NCI-H1105 (cell line): ENCODE measurements at regions not wholly inside any gene's neighbourhood (a gene's known extent, or its start where the extent isn't known, plus 50 kb on each side); places are given as distances from the start of the nearest gene placed in this dataset.
"Not testable (repeated sequence)": the region's sequence is repeated elsewhere in the genome, so short reads cannot be mapped to it uniquely, and the experiment has no call there.

Experiments used
- DNase-seq: peaks from one replicate; lab custom pipeline; 2025; lab: John Stamatoyannopoulos, UW

- no peak for DNase-seq
Measured at GRCh38 chr6:74631564-74631963, 574.3 kb downstream of the COL12A1 start.

- DNase-seq, result no peak
Measured at GRCh38 chr6:74626288-74626687, 579.6 kb downstream of the COL12A1 start.

- no peak for DNase-seq
Measured at GRCh38 chr6:74623027-74623426, 582.8 kb downstream of the COL12A1 start.

GRCh38 chr6:74611220-74611619 is 594.6 kb downstream of the COL12A1 start:
- DNase-seq, result no peak

- no peak for DNase-seq
Measured at GRCh38 chr6:74610352-74610751, 595.5 kb downstream of the COL12A1 start.

GRCh38 chr6:74609871-74610270 is 596.0 kb downstream of the COL12A1 start:
- DNase-seq, result no peak

GRCh38 chr6:74607934-74608333 is 597.9 kb downstream of the COL12A1 start:
- no peak for DNase-seq

GRCh38 chr6:74607468-74607867 is 598.4 kb downstream of the COL12A1 start:
- no peak for DNase-seq

- DNase-seq, result no peak
Measured at GRCh38 chr6:74606582-74607071, 599.2 kb downstream of the COL12A1 start.

- DNase-seq, result no peak
Measured at GRCh38 chr6:74605922-74606581, 599.8 kb downstream of the COL12A1 start.

- no peak for DNase-seq
Measured at GRCh38 chr6:74604279-74604678, 601.6 kb downstream of the COL12A1 start.

GRCh38 chr6:74603322-74604076 is 602.4 kb downstream of the COL12A1 start:
- no peak for DNase-seq

- DNase-seq, result no peak
Measured at GRCh38 chr6:74602206-74602605, 603.6 kb downstream of the COL12A1 start.

- DNase-seq, result no peak
Measured at GRCh38 chr6:74598462-74599393, 607.1 kb downstream of the COL12A1 start.

GRCh38 chr6:74597840-74598239 is 608.0 kb downstream of the COL12A1 start:
- DNase-seq, result no peak

- DNase-seq, result no peak
Measured at GRCh38 chr6:74597266-74597665, 608.6 kb downstream of the COL12A1 start.

- no peak for DNase-seq
Measured at GRCh38 chr6:74596588-74596987, 609.3 kb downstream of the COL12A1 start.

- not testable (repeated sequence) for DNase-seq
Measured at GRCh38 chr6:74594350-74594749, 611.5 kb downstream of the COL12A1 start.

- no peak for DNase-seq
Measured at GRCh38 chr6:74588094-74588832, 617.6 kb downstream of the COL12A1 start.

GRCh38 chr6:74587386-74587785 is 618.5 kb downstream of the COL12A1 start:
- DNase-seq, result no peak

GRCh38 chr6:74585753-74586152 is 620.1 kb downstream of the COL12A1 start:
- no peak for DNase-seq

GRCh38 chr6:74581681-74582080 is 624.2 kb downstream of the COL12A1 start:
- DNase-seq, result no peak
